K562 (cell line): ENCODE measurements at regions not wholly inside any gene's neighbourhood (a gene's known extent, or its start where the extent isn't known, plus 50 kb on each side); places are given as distances from the start of the nearest gene placed in this dataset.

Experiments
- TCF7L2 ChIP-seq: fragments of 150-350 bp; IDR thresholded peaks from 2 replicates; pipeline ENCODE4 v1.6.1; 2016; ENCODE audit warnings: low read depth, mild to moderate bottlenecking, low read length, moderate library complexity
- ZFP91 ChIP-seq: sonication (generic); formaldehyde crosslinking; IDR thresholded peaks from 2 replicates; pipeline ENCODE4 v1.8.0; 2022; ENCODE audit warnings: mild to moderate bottlenecking, missing genetic modification reagents
- ZNF318 ChIP-seq, 2 experiments: fragments of 450-650 bp; IDR thresholded peaks; 2 replicates each; pipeline ENCODE4 v1.6.1; 2016; ENCODE audit warnings: mild to moderate bottlenecking in 2 of 2, borderline replicate concordance in 1 of 2, low read depth in 1 of 2, moderate library complexity in 1 of 2
- ZNF398 ChIP-seq: fragments of 250-450 bp; sonication (Bioruptor Pico); IDR thresholded peaks from 2 replicates; pipeline ENCODE4 v1.8.0; 2021; ENCODE audit warnings: moderate library complexity, mild to moderate bottlenecking, inconsistent platforms

GRCh38 chr13:80137994-80138393 is 202.9 kb downstream of the SPRY2 start (continued):
- TF ChIP-seq ZNF318 (IDR thresholded peaks at IDR 0.05; ENCODE audit: borderline replicate concordance in 1 of 2, low read depth in 1 of 2), result no peak
- TF ChIP-seq ZNF398 (CRISPR knock-in tag), result no peak
- no peak for TF ChIP-seq TCF7L2
- TF ChIP-seq ZFP91 (CRISPR knock-in tag), result no peak
